ENCODE measurements at regions not wholly inside any gene's neighbourhood (a gene's known extent, or its start where the extent isn't known, plus 50 kb on each side); places are given as distances from the start of the nearest gene placed in this dataset.

GRCh38 chr4:35506161-35506560 is 738.2 kb downstream of the ARAP2 start:
- DNase-seq: no peak

- DNase-seq: no peak
Observed at GRCh38 chr4:35511851-35512250, 732.5 kb downstream of the ARAP2 start.

GRCh38 chr4:35516102-35516501 is 728.2 kb downstream of the ARAP2 start:
- no peak for DNase-seq

GRCh38 chr4:35520059-35520458 is 724.3 kb downstream of the ARAP2 start:
- DNase-seq: no peak

GRCh38 chr4:35521682-35522081 is 722.6 kb downstream of the ARAP2 start:
- DNase-seq: no peak

- DNase-seq: no peak
Observed at GRCh38 chr4:35525192-35525978, 718.9 kb downstream of the ARAP2 start.

GRCh38 chr4:35526456-35526855 is 717.9 kb downstream of the ARAP2 start:
- no peak for DNase-seq

- DNase-seq: no peak
Observed at GRCh38 chr4:35534962-35535361, 709.4 kb downstream of the ARAP2 start.

GRCh38 chr4:35538807-35539206 is 705.5 kb downstream of the ARAP2 start:
- DNase-seq: no peak

- DNase-seq: no peak
Observed at GRCh38 chr4:35539404-35540055, 704.8 kb downstream of the ARAP2 start.

GRCh38 chr4:35541146-35541887 is 703.0 kb downstream of the ARAP2 start:
- DNase-seq: no peak

GRCh38 chr4:35541888-35542213 is 702.5 kb downstream of the ARAP2 start:
- DNase-seq: no peak

GRCh38 chr4:35548921-35549320 is 695.4 kb downstream of the ARAP2 start:
- no peak for DNase-seq

- no peak for DNase-seq
Observed at GRCh38 chr4:35556387-35556786, 687.9 kb downstream of the ARAP2 start.

- DNase-seq: no peak
Observed at GRCh38 chr4:35559559-35560365, 684.6 kb downstream of the ARAP2 start.

- DNase-seq: no peak
Observed at GRCh38 chr4:35562861-35563260, 681.5 kb downstream of the ARAP2 start.

- no peak for DNase-seq
Observed at GRCh38 chr4:35565640-35566039, 678.7 kb downstream of the ARAP2 start.

- no peak for DNase-seq
Observed at GRCh38 chr4:35591035-35591434, 653.3 kb downstream of the ARAP2 start.

GRCh38 chr4:35604252-35604651 is 640.1 kb downstream of the ARAP2 start:
- no peak for DNase-seq

GRCh38 chr4:35604724-35605123 is 639.6 kb downstream of the ARAP2 start:
- DNase-seq: no peak

- no peak for DNase-seq
Observed at GRCh38 chr4:35608205-35608604, 636.1 kb downstream of the ARAP2 start.

- no peak for DNase-seq
Observed at GRCh38 chr4:35614120-35614519, 630.2 kb downstream of the ARAP2 start.

GRCh38 chr4:35639929-35640328 is 604.4 kb downstream of the ARAP2 start:
- no peak for DNase-seq

Measured in EL (cell line).